ENCODE measurements at regions not wholly inside any gene's neighbourhood (a gene's known extent, or its start where the extent isn't known, plus 50 kb on each side); places are given as distances from the start of the nearest gene placed in this dataset.

DNA sequence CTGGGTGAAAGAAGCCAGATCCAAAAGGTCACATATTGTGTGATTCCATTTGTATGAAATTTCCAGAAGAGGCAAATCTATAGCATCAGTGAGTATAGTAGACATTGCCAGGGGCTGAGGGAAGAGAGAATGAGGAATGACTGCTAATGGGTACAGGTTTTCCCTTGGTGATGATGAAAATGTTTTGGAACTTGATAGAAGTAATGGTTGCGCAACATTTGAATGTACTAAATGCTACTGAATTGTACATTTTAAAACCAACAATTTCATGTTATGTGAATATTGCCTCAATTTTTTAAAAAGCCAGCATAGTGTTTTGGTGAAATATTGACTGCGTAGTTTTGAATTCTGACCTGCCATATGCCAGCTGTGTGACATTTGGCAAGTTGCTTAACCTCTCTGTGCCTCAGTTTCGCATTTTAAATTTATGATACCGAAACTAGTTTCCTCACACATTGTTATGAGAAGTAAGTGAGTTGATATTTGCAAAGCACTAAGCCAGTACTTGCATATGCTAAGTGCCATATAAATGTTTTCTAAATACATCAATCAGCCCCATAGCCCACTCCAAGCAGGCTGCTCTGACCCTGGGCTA is 75.4 kb upstream of the TMEM45B start:
- H4K20me1 ChIP-seq (ENCODE audit: insufficient read depth), result no peaks in the 10 kb centered on the region
- no peaks in the 10 kb centered on the region for H3K36me3 ChIP-seq (ENCODE audit: low read depth)
- H3K27ac ChIP-seq, result 0 out of 2 replicates have a peak overlapping the region, but pooled peaks have one; percentile 90
- CTCF ChIA-PET, result no interaction called here
- no TSS peak for BruUV-seq (replicated peaks)
- DNase-seq, result no peak
- POLR2A ChIA-PET (ENCODE audit: unreplicated experiment), result no interaction called here
- H3F3A ChIP-seq (ENCODE audit: insufficient read depth, low read depth), result peaks cover 39% of the 10 kb centered on the region
- no peak overlapping the region for H3K4me2 ChIP-seq
- no peak overlapping the region for H2AFZ ChIP-seq
- intact Hi-C loops (cut with micrococcal nuclease; ENCODE audit: unreplicated experiment), result no loop called here
- no peak overlapping the region for H3K4me3 ChIP-seq
- peaks cover 41% of the 10 kb centered on the region for H3K4me1 ChIP-seq (replicated peaks; ENCODE audit: insufficient read depth)
- no peaks in the 10 kb centered on the region for H3K79me2 ChIP-seq (ENCODE audit: low read depth)
- peaks cover 12% of the 10 kb centered on the region for H3K9me3 ChIP-seq (ENCODE audit: insufficient read depth, low read depth)
- no peaks in the 10 kb centered on the region for H3K9me2 ChIP-seq (ENCODE audit: insufficient read depth)
- TF ChIP-seq EZH2 (IDR thresholded peaks at IDR 0.05; ENCODE audit: low read depth), result no peak
- TF ChIP-seq, protein P1, sequence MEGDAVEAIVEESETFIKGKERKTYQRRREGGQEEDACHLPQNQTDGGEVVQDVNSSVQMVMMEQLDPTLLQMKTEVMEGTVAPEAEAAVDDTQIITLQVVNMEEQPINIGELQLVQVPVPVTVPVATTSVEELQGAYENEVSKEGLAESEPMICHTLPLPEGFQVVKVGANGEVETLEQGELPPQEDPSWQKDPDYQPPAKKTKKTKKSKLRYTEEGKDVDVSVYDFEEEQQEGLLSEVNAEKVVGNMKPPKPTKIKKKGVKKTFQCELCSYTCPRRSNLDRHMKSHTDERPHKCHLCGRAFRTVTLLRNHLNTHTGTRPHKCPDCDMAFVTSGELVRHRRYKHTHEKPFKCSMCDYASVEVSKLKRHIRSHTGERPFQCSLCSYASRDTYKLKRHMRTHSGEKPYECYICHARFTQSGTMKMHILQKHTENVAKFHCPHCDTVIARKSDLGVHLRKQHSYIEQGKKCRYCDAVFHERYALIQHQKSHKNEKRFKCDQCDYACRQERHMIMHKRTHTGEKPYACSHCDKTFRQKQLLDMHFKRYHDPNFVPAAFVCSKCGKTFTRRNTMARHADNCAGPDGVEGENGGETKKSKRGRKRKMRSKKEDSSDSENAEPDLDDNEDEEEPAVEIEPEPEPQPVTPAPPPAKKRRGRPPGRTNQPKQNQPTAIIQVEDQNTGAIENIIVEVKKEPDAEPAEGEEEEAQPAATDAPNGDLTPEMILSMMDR (conservative IDR thresholded peaks at IDR 0.05), result no peak
- no peaks in the 10 kb centered on the region for H3K27me3 ChIP-seq (ENCODE audit: insufficient read depth, low read depth)

DNA sequence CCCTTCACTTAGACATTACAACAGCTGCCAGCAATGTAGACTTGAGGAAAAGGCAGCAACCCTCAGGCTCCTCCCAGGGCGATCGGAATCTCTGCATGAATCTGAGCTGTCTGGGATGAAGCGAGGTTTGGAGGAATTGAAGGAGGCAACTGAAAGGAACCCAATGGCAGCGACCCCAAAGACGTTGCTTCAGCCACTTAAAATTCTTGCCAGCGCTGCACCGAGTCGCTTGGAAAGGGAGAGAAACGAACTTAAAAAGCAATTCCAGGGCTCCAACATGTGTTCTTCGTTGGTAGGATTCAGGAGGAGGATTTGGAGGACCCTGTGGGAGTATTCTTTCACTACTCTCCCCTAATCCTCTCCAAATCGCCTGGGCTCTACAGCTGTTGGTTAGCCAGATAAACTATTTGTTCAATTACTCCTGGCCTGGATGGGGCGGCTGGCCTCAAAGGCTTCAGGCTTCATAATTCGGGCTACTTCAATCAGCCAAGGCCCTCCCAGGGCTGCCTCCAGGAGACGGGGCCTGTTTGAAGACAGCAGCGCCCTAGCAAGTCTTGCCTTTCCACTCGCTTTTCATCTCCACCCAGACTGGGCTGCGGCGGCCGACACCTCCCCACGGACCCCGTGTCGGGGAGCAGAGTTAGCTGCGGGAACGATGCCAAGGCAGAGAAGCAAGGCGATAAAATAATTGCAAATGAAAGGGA is 72.4 kb upstream of the TMEM45B start:
- POLR2A ChIA-PET (ENCODE audit: unreplicated experiment), result no interaction called here
- H2AFZ ChIP-seq, result no peak overlapping the region
- H3K9me3 ChIP-seq (ENCODE audit: insufficient read depth, low read depth), result peaks cover 5% of the 10 kb centered on the region; the same call in 1 of the 2 replicates
- no peaks in the 10 kb centered on the region for H3K36me3 ChIP-seq (ENCODE audit: low read depth)
- intact Hi-C loops (cut with micrococcal nuclease; ENCODE audit: unreplicated experiment), result no loop called here
- no peak overlapping the region for H3K27ac ChIP-seq
- DNase-seq, result no peak
- H3K79me2 ChIP-seq (ENCODE audit: low read depth), result no peaks in the 10 kb centered on the region
- H3K9me2 ChIP-seq (ENCODE audit: insufficient read depth), result no peaks in the 10 kb centered on the region
- H3F3A ChIP-seq (ENCODE audit: insufficient read depth, low read depth), result peaks cover 21% of the 10 kb centered on the region; the same call in 1 of the 2 replicates
- H3K27me3 ChIP-seq (ENCODE audit: insufficient read depth, low read depth), result no peaks in the 10 kb centered on the region
- TF ChIP-seq EZH2 (IDR thresholded peaks at IDR 0.05; ENCODE audit: low read depth), result no peak
- TF ChIP-seq, protein P1 (conservative IDR thresholded peaks at IDR 0.05), result no peak
- no TSS peak for BruUV-seq (replicated peaks)
- peaks cover 20% of the 10 kb centered on the region for H3K4me1 ChIP-seq (replicated peaks; ENCODE audit: insufficient read depth)
- no peak overlapping the region for H3K4me2 ChIP-seq
- no peak overlapping the region for H3K4me3 ChIP-seq
- CTCF ChIA-PET, result interaction anchor here (0.6 kb wide), 1 partner anchor 350 kb away, joined by 3 read pairs; no protein-coding TSS in a partner anchor
- no peaks in the 10 kb centered on the region for H4K20me1 ChIP-seq (ENCODE audit: insufficient read depth)

DNA sequence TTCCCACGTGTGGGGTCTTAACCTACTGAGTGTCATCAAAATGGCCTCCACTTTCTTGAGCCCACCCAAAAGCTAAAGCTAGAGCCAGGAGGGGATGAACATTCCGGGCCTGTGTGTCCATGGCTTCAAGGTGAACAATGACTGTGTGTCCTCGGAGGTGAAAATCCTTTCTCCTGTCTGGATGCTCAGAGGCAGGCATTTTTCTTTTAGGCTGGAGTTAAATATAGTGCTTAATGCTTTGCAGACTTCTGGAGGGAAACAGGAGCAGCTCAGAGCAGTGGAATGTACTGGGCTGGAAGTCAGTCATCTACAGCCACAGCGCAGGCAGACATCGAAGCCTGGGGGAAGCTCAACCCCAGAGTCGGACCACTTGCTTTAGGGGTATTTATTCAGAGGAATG is 68.6 kb upstream of the TMEM45B start:
- H3K9me3 ChIP-seq (ENCODE audit: insufficient read depth, low read depth), result no peaks in the 10 kb centered on the region
- H3K36me3 ChIP-seq (ENCODE audit: low read depth), result no peaks in the 10 kb centered on the region
- no TSS peak for BruUV-seq (replicated peaks)
- TF ChIP-seq, protein P1 (conservative IDR thresholded peaks at IDR 0.05), result no peak
- TF ChIP-seq EZH2 (IDR thresholded peaks at IDR 0.05; ENCODE audit: low read depth), result no peak
- H3K27ac ChIP-seq, result no peak overlapping the region
- no peak overlapping the region for H3K4me3 ChIP-seq
- ChIA-PET POLR2A (ENCODE audit: unreplicated experiment) (no interaction called here), CTCF (no interaction called here)
- 0 out of 2 replicates have a peak, but pooled peaks cover 5% of the 10 kb centered on the region for H3K4me1 ChIP-seq (replicated peaks; ENCODE audit: insufficient read depth)
- no peak overlapping the region for H2AFZ ChIP-seq
- H4K20me1 ChIP-seq (ENCODE audit: insufficient read depth), result no peaks in the 10 kb centered on the region
- no peak for DNase-seq
- intact Hi-C loops (cut with micrococcal nuclease; ENCODE audit: unreplicated experiment), result no loop called here
- no peaks in the 10 kb centered on the region for H3K27me3 ChIP-seq (ENCODE audit: insufficient read depth, low read depth)
- no peaks in the 10 kb centered on the region for H3K79me2 ChIP-seq (ENCODE audit: low read depth)
- no peaks in the 10 kb centered on the region for H3K9me2 ChIP-seq (ENCODE audit: insufficient read depth)
- peaks cover 4% of the 10 kb centered on the region; the same call in 1 of the 2 replicates for H3F3A ChIP-seq (ENCODE audit: insufficient read depth, low read depth)
- no peak overlapping the region for H3K4me2 ChIP-seq
